Astrocyte (in vitro differentiated cells and primary cell): ENCODE measurements at regions not wholly inside any gene's neighbourhood (a gene's known extent, or its start where the extent isn't known, plus 50 kb on each side); places are given as distances from the start of the nearest gene placed in this dataset.

Experiments
- EZH2 ChIP-seq: IDR thresholded peaks from 2 replicates; pipeline ENCODE4 v1.6.1; 2012; ENCODE audit warnings: mild to moderate bottlenecking, low read length, inconsistent platforms; ENCODE audit not compliant: insufficient read depth
- TF ChIP-seq, protein P1 (sequence below): IDR thresholded peaks from 2 replicates; pipeline ENCODE4 v1.5.1; 2011; ENCODE audit warnings: low read depth, mild to moderate bottlenecking, inconsistent platforms, low read length, moderate library complexity; ENCODE audit not compliant: insufficient read depth

DNA sequence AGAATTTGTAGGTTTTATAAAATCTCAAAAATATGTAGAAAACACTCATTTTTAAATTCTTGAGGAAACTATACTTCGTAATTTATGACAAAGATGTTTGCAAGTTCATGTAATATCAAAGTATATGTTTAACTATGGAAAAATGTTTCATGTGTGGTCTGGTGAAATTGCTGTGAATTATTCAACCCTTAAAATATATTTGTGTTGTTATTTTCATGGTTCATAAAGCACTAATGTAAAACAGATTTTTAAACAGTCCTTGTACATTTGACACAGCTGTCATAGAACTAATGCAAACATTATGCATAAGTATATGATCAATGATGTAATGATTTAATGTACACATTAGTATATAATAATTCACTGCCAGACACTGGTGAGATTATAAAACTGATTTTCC, 83.1 kb upstream of the ARSJ start:
- TF ChIP-seq, protein P1, sequence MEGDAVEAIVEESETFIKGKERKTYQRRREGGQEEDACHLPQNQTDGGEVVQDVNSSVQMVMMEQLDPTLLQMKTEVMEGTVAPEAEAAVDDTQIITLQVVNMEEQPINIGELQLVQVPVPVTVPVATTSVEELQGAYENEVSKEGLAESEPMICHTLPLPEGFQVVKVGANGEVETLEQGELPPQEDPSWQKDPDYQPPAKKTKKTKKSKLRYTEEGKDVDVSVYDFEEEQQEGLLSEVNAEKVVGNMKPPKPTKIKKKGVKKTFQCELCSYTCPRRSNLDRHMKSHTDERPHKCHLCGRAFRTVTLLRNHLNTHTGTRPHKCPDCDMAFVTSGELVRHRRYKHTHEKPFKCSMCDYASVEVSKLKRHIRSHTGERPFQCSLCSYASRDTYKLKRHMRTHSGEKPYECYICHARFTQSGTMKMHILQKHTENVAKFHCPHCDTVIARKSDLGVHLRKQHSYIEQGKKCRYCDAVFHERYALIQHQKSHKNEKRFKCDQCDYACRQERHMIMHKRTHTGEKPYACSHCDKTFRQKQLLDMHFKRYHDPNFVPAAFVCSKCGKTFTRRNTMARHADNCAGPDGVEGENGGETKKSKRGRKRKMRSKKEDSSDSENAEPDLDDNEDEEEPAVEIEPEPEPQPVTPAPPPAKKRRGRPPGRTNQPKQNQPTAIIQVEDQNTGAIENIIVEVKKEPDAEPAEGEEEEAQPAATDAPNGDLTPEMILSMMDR: no peak
- no peak for TF ChIP-seq EZH2
